RKO (cell line): ENCODE measurements at regions not wholly inside any gene's neighbourhood (a gene's known extent, or its start where the extent isn't known, plus 50 kb on each side); places are given as distances from the start of the nearest gene placed in this dataset.
"Not testable (repeated sequence)": the region's sequence is repeated elsewhere in the genome, so short reads cannot be mapped to it uniquely, and the experiment has no call there.

Experiments used
- DNase-seq: peaks from one replicate; pipeline ENCODE4 v3.0.0-alpha.2; 2016; ENCODE audit warnings: low spot score

DNA sequence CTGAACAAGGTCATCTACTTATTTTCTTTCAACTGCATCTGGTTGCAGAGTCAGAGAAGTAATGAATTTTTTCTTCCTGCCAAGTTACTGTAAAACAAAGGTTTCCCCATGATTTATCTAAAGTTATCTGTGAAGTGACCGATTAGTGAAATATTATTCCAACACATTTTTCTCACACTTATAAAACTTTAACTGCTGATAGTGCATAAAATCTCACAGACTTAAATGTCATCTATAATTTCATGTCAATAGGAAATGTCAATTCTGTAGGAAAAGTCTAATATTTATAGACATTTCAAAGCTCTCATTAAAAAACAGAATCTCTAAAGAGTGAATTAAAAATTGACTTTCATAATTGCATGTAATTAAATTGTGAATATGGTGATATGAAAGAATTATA is 397.2 kb downstream of the SLITRK1 start:
- DNase-seq: no peak

DNA sequence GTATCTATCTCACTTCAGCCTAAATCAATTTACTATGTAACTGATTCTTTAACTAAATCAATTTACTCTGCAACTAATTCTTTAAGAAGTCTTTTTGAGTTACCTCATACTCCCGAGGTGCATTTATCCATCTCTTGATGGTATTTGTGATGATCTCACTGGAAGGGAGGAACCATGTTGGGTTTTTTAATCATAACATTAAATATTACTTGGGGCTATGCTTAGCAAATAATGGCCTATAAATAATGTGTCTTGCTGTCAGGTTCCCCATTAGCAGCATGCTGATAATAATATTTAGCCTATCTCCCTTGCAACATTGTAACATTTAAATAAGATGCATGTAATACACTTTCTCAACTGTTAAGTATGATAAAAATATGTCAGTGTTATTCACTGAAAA is 411.3 kb downstream of the SLITRK1 start:
- no peak for DNase-seq

DNA sequence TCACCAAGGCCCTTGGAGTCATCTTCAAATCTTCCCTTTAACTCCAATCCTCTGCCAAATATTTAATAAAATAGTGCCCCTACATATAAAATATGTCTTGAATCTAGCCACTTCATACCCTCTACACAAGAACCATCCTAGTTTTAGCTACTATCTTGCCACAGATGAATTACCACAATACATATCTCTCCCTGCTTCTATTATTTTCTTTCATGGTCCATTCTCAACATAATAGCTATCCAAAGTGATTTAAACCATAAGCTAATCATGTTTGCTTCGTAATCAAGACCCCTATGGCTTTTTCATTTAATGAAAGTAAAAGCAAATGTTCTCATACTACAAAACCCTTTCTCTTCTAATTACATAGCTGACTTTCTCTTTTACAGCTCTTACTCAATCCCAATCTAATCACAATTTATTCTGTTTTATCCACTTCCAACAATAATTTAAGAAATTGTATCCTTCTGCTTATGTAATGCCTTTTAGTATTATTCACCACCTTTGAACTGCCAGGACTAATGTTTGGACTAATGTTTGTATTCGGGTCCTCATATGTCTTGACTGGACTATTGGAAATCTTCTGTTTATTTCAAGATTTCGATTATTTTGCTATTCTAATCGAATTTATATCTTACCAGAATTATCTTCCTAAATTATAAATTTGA is 412.0 kb downstream of the SLITRK1 start:
- no peak for DNase-seq

DNA sequence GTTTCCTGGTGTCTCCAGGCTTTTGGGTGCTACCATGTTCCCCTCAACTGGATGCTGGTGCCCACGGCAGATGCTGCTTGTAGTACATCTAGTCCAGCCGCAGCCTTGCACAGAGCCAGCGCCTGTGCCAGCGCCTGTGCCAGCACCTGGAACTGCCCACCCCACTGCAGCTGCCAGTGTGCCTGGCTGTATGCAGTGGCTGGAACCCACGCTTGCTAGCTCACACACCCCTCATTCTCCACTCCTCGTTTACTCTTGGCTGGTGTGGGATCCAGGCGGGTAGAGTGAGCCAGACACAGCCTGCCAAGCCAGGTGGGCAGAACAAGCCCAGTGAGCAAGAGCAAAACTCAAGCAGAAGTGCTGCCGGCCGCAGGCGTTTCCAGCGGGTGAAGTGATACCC is 428.6 kb downstream of the SLITRK1 start:
- DNase-seq: no peak

DNA sequence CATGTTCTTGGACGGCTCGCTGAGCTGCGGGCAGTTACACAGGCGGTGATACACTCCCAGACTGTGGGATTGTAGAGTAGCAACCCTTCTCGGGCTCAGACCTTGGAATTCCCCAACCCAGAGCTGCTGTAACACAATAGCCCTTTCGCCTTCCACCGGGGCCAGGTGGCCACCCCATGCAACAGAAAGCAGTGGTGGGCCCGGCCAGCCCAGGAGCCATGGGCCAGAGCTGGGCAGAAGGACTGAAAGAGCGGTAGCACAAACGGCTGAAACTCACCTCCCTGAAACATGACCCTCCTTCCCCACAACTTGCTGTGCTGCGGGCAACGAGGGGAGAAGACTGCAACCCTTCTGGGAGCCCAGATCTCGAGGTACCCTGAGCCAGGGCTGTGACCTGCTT is 429.0 kb downstream of the SLITRK1 start:
- DNase-seq: no peak

DNA sequence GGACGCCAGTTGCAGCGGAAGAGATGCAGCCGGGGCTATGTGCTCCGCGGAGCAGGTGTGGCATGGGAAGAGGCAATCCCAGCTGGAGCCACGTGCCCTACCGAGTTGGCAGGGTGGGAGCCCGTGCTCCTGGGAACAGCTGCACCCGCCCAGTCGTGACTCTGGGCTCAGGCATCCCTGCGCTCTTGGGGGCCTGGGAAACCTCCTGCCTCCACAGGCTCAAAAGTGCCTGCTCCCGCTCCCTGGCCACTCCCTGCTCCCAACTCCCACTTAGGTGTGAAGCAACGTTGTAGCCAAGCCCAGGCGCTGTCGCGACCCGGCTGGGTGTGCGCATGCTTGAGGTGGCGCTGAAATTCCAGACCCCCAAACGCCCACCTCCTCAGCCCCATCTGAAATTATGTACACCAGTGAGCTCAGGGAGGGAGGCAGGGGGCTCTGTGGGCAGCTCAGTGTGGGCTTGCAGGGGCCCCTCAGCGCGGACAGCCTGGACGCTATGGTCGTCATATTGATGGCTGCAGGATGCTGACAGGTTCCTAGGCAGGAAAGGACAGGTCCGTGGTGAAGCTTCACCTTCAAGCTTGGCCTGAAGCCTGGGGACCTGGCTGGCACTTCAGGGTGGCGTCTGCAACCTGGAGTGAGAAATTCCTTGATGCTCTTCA is 429.9 kb downstream of the SLITRK1 start:
- DNase-seq: no peak

DNA sequence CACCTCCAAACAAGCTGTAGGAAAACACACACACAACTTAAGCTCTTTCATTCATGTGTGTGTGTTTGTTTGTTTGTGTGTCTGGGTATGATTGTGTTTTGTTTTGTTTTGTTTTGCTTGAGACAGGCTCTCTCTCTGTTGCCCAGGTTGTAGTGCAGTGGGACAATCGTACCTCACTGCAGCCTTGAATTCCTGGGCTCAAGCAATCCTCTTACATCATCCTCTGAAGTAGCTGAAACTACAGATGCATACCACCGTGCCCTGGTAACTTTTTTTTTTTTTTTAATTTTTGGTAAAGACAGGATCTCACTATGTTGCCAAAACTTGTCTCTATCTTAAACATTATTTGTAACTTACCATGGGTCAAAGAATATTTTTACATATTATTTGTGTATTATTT is 431.7 kb downstream of the SLITRK1 start:
- no peak for DNase-seq

DNA sequence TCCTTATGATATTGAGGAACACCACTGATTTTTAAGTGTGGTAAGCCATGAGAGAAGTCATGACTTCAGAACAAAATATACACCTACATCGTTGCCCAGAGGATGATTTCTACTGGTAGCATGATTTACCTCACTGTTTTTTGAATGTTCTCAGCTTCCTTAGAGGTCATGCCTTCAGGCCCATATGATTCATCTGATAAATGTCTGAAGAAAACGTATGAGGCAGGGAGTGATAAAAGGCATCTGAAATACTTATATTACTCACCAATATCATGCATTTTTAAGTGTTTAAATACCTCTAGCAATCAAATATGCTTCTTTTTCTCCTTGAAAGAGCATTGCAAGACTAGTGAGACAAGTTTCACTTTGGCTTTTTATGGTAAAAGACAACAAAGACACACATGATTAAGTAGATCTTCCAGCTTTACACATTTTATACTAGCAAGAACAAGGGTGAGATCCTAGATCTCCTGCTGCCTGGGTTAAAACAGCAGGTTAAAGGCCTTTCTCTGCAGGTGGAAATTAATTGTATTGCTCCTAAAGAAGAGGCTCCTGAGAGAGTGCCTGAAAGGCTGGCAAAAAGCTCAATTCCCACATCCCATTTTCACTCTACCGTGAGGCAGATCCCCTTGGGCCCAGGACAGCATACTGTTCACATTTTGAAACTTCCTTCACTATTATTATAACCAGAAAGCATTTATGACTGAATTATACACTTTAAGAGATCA is 432.4 kb downstream of the SLITRK1 start:
- DNase-seq: peak; percentile 46

DNA sequence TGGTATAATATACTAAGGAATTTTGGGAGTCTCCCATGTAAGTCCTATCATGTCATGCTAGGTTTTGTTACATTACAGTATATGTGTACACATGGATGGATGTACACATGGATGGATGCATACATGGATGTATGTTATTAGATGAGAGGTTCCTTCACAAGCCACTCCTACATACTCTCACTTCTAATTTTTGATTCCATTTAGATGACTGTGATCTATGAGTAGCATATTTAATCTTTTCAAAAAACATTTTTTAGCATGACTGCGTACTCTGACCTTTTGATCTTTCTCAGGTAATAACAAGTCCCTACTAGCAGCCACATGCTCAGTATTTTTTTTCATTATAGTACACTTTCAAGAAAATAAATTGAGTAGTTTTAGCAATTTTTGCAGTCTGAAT is 441.8 kb downstream of the SLITRK1 start:
- DNase-seq: no peak

DNA sequence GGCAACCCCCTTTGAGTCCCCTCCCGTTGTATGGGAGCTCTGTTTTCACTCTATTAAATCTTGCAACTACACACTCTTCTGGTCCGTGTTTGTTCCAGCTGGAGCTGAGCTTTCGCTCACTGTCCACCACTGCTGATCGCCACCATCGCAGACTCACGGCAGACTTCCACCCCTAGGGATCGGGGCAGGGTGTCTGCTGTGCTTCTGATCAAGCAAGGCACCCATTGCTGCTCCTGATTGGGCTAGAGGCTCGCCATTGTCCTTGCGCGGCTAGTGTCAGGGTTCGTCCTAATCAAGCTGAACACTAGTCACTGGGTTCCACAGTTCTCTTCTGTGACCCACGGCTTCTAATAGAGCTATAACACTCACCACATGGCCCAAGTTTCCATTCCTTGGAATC is 442.8 kb downstream of the SLITRK1 start:
- DNase-seq: not testable (repeated sequence)

DNA sequence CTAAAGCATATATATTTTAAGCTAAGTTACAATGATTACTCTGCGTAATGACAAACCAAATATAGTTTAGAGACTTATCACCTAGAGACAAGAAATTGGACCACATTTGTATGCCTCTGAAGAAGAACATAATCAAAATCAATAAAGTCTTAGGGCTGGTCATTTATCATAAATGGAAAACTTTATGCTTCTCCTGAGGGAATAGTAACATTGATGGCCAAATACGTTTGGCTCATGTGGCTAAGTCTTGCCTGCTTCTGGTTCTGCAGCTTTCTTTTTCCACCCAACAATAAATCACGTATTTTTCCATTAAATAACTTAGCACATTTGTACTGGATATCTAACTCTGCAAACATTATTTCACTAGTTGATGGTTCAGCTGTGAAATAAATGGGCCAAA is 458.4 kb downstream of the SLITRK1 start:
- no peak for DNase-seq

DNA sequence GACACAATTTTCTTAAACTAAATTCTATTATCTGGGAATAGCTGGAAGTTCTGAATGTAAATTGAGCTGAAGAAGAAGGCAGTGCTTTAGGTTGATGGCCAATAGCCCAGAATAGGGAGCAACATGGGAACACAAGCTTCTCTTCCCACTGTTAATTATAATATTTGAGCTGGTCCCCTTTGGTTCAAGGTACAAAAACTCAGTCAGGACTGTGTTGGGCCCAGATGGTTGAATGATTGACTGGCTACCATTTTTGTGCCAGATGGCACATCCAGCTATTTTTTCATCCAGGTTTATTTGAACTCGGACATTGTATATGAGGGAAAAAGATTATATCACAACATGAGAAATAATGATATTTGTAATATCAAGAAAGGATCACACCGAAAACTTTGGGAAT is 458.9 kb downstream of the SLITRK1 start:
- DNase-seq: no peak

DNA sequence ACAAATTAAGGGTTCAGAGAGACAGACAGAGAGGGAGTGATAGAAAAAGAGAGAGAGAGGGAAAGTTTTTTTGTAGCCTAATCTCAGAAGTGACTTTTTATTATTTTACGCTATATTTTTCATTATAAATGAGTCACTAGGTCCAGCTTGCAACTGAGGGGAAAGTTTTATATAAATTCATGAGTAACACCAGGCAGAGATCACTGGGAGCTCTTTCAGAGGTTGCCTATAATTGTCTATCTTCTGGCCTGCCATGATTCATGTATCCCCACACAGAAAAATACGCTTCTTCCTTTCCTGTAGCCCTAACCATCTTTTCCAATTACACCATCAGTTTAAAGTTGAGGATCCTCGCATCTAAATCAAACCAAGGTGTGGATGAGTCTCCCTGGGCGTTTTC is 467.9 kb downstream of the SLITRK1 start:
- DNase-seq: no peak

DNA sequence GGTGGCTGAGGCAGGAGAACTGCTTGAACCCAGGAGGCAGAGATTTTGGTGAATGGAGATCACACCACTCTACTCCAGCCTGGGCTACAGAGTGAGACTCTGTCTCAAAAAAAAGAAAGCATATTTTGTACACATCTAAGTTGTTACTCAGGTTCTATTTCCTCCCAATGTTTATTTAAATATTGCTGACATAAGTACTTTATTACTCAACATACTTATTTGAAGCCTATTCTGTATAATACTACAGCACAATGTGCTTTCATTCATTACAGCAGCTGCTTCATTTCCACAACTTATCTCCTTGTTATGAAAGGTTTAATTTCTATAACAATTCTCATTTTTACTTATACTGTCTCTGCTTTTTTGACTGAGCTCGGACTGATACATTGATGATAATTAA is 495.7 kb downstream of the SLITRK1 start:
- DNase-seq: no peak

DNA sequence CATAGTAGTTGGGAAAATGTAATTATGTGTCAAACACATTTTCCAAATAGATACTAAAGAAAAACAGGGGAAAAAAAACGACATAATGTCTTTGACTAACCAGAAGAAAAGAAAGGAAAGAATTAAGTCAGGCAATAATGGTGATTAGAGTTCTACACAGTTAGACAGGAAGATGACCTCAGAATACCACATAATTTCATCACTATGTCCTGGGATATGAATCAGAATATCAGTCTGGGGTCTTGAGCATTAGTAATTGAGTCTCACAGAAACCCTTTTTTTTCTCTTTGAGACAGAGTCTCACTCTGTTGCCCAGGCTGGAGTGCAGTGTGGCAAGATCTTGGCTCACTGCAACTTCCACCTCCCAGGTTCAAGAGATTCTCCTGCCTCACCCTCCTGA is 503.4 kb downstream of the SLITRK1 start:
- peak; percentile 16 for DNase-seq

DNA sequence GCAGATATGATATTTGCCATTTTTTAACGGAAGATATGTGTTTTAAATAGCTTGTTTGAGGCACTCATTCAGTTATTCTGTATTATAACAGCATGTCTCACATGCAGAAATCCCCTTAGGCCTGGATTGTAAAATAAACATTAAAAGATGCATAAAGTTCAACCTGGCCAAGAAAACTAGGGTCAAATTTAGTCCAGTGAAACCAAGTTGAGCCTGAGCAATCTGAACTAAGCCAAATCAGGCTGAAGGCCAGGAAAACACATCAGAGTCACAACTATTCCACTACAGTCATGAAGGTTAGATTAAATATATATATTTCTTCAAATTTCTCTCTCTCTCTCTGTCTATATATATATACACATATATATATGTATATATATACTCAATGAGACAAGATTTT is 504.8 kb downstream of the SLITRK1 start:
- DNase-seq: no peak

DNA sequence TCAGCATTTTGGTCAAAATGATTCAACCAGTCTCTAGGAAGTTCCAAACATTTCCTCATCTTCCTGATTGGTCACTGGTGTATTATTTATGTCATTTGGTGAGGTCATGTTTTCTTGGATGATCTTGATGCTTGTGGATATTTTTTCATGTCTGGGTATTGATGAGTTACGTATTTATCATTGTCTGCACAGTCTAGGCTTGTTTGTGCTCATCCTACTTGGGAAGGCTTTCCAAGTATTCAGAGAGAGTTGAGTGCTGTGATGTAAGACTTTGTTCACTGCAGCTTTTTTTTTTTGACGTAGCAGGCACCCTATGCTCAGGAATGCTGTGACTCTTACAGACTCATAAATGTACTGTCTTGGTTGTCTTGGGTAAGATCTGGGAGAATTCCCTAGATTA is 509.5 kb downstream of the SLITRK1 start:
- no peak for DNase-seq

DNA sequence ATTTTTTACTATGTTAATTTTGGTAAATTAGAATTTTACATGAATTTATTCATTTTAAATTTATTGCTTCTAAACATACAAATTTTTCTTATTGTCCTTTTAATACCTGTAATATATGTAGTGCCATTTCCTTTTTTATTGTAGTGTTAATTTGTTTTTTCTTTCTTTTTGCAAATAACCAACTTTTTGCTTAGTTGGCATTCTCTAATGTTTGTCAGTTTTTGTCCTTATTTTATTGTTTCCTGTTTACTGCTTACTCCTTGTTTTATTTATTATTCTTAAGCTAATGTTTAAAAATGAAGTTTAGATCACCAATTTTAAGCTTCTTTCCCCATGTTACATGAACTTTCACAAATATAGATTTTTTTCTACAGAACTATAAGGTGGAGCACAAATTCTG is 516.6 kb downstream of the SLITRK1 start:
- no peak for DNase-seq

DNA sequence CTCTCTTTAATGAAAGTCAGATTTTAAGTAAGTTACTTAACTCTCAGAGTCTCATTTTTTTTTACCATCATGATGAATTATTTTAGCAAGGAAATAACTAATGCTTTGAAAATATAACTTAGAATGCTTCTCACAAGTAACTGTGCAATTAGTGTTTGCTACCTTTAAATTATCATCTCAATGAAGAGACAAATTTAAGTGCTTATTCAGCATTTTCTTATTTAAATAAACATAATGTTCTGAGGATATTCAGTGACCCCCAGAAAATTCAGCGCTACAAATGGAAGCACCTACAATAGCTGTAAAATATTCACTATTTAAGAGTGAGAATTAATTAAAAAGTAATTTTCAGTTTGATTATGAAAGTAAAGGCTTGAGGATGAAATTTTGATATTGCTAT is 527.2 kb downstream of the SLITRK1 start:
- DNase-seq: no peak

DNA sequence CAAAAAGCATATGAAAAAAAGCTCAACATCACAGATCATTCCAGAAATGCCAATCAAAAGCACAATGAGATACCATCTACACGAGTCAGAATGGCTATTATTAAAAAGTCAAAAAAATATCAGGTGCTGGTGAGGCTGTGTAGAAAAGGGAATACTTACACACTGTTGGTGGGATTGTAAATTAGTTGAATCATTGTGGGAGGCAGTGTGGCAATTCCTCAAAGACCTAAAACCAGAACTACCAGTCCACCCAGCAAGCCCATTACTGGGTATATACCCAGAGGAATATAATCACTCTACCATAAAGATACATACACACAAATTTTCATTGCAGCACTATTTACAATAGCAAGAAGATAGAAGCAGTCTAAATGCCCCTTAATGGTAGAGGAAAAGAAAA is 529.9 kb downstream of the SLITRK1 start:
- no peak for DNase-seq

DNA sequence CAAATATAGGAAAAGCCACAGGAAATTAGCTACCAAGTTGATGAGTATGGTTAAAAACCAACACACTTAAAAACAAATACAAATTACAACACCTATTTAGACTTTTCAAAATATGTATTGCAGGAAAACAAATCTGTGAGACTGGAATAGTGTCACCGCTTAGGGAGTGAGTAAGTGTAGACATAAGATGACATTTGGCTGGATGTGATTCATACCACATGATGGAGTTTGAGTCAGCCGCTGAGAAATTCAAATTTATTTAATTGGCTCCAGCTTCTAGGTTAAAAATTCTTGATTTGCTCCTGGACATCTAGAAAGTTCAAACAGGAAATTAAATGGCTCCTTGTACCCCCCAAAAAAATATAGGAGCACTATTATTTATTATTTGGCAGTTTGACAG is 531.7 kb downstream of the SLITRK1 start:
- DNase-seq: peak; percentile 74

DNA sequence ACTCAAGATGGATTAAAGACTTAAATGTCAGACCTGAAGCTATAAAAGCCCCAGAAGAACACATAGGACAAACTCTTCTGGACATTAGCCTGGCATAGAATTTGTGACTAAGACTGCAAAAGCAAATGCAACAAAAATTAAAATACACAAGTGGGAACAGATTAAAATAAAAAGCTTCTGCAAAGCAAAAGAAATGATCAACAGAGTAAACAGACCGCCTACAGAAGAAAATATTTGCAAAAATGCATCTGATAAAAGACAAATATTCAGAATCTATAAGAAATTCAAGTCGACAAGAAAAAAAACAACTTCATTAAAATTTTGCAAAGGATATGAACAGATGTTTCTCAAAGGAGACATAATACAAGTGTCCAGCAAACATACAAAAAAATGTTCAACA is 537.8 kb downstream of the SLITRK1 start:
- DNase-seq: no peak

DNA sequence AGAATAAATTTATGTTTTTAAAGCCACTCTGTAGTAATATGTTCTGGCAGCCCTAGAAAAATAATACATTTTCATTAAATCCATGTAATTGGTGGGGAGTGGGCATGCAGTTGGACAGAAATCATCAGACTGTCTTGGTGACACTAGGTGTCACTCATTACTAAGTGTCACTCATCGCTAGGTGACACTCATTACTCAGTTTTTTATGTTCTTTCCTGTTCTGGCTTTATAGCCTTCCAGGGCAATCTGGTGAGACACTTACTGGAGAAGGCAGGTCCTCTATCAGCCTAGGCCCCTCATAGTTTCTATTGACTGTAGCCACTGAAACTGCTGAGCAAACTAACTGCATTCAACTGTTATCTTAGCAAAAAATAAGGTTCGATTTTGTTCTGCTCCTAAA is 542.1 kb downstream of the SLITRK1 start:
- DNase-seq: no peak
